ENCODE measurements at regions not wholly inside any gene's neighbourhood (a gene's known extent, or its start where the extent isn't known, plus 50 kb on each side); places are given as distances from the start of the nearest gene placed in this dataset.

DNA sequence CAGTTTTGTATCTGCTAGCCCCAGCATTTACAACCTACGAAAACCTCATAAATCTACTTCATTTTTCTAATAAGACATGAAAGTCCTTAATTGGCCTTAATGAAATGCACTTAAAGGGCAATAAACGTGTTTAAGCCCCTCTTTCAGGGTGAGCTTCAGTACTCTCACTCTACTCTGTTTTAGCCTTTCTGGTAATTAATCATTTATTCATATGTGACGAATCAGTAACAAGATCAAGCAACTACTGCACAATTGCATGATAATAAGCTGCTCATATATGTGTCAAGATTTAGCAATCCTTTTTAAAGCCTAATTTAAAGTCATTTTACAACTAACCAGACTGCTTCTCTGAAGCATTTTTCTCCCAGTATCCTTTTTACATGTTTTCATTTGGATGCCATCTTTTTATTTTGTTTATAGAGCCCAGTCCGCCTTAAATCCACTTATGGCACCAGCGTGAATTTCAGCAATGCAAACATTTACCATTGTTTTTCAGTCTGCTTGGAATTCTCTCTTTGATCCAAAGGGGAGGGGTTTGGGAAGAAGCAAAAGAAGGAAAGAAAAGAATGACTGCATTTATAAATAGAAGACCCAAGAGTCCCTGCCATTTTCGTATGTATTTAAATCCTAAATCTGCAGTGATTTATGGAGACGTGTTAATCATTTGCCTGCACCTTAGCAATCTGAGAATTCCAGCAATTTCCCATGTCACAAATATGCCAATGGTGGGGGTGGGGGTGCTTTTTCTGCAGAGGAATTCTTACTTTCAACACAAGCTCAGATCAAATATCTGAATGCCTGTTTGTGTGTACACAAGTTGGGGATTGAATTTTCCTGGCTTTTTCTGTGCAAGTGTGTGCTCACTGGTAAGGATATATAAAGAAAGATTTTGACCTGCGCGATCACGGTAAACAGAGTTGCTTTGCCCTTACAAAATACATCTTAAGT is 230.8 kb upstream of the TBC1D5 start:
- TF ChIP-seq, protein P1, sequence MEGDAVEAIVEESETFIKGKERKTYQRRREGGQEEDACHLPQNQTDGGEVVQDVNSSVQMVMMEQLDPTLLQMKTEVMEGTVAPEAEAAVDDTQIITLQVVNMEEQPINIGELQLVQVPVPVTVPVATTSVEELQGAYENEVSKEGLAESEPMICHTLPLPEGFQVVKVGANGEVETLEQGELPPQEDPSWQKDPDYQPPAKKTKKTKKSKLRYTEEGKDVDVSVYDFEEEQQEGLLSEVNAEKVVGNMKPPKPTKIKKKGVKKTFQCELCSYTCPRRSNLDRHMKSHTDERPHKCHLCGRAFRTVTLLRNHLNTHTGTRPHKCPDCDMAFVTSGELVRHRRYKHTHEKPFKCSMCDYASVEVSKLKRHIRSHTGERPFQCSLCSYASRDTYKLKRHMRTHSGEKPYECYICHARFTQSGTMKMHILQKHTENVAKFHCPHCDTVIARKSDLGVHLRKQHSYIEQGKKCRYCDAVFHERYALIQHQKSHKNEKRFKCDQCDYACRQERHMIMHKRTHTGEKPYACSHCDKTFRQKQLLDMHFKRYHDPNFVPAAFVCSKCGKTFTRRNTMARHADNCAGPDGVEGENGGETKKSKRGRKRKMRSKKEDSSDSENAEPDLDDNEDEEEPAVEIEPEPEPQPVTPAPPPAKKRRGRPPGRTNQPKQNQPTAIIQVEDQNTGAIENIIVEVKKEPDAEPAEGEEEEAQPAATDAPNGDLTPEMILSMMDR (IDR thresholded peaks at IDR 0.05; ENCODE audit: insufficient read depth, missing control alignments) = no peak
- FAIRE-seq (no peak), DNase-seq (ENCODE audit: insufficient read length, low spot score) (no peak)

DNA sequence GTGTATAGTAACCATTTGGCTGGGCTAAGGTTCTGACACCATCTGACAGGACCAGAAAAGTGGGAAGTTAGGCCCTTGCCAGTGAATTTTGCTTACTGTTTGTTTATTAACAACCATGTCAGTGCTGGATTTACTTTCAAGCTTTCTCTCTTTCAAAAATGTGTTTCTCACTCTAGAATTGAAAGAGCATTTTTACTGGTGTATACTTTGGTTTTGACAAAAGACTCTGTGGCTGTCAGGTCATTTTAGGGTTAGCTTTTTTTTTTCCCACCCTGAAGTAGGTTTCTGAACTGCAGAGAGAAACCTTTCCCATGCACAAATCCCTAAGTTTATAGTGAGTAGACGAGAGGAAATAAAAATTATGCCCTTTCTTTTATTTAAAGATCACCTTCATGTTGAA is 230.0 kb upstream of the TBC1D5 start:
- TF ChIP-seq, protein P1 (IDR thresholded peaks at IDR 0.05; ENCODE audit: insufficient read depth, missing control alignments) = no peak

DNA sequence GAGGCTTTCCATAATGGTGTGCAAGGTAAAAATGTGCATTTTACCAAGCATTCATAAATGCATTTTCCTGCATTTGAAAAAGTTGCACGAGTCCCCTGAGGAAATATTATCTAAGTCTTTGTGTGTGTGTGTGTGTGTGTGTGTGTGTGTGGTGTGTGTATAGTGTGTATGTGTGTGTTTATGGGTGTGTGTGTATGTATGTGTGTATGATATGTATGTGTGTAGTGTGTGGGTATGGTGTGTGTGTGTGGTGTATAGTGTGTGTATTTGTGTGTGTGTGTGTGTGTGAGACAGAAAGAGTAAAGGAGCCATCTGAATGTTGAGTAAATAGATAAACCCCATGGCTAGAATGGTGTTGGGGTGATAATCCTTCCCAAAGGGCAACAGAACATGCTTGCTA is 229.6 kb upstream of the TBC1D5 start:
- no peak for FAIRE-seq
- no peak for DNase-seq (ENCODE audit: insufficient read length, low spot score)

More for the DNA sequence above, 230.0 kb upstream of the TBC1D5 start:
- DNase-seq (ENCODE audit: insufficient read length, low spot score) (no peak), FAIRE-seq (no peak)

DNA sequence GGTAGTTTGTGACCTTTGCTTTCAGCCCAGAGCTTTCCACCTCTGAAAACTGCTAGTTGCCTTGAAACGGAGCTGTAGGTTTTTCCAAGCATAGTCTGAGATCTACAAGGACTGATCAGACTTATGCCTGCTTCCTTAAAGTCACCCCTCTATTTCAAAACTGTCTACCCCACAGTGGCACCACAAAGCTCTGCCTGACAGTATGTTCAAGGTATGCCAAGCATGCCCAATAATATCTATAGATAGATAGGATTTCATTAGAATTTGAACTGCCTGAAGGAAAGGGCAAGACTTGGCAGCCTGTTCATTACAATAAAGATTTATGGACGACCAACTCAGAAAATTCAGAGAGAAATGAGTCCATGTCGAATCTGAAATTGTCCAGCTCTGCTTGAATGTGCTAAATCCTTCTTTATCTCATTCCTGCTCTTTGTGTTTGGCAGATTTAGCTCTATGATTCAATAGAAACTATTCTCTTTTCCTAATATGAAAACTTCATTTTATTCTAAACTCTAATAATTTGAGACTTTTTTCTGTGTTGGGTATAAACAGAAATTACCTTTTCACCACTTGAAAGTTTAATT is 227.6 kb upstream of the TBC1D5 start:
- TF ChIP-seq, protein P1 (IDR thresholded peaks at IDR 0.05; ENCODE audit: insufficient read depth, missing control alignments) = no peak
- no peak for FAIRE-seq
- DNase-seq (ENCODE audit: insufficient read length, low spot score) = no peak

More for the DNA sequence above, 229.6 kb upstream of the TBC1D5 start:
- TF ChIP-seq, protein P1 (IDR thresholded peaks at IDR 0.05; ENCODE audit: insufficient read depth, missing control alignments) = no peak

DNA sequence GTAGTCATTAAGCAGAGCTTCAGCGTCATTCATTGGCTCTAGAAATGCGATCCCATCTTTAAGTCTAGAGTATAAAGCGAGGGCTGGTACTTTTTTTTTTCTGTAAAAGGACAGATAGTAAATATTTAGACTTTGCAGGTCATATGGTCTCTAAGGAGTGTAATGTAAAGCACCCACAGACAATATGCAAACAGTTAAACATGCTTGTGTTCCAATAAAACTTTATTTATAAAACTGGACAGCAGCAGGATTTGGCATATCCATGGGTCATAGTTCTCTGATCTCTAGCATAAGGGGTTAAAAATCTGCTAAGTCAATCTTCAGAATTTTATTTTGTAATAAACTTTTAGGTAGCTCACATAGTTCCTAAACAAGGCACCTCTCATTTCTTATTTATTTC is 226.8 kb upstream of the TBC1D5 start:
- DNase-seq (ENCODE audit: insufficient read length, low spot score) = no peak
- TF ChIP-seq, protein P1 (IDR thresholded peaks at IDR 0.05; ENCODE audit: insufficient read depth, missing control alignments) = no peak

DNA sequence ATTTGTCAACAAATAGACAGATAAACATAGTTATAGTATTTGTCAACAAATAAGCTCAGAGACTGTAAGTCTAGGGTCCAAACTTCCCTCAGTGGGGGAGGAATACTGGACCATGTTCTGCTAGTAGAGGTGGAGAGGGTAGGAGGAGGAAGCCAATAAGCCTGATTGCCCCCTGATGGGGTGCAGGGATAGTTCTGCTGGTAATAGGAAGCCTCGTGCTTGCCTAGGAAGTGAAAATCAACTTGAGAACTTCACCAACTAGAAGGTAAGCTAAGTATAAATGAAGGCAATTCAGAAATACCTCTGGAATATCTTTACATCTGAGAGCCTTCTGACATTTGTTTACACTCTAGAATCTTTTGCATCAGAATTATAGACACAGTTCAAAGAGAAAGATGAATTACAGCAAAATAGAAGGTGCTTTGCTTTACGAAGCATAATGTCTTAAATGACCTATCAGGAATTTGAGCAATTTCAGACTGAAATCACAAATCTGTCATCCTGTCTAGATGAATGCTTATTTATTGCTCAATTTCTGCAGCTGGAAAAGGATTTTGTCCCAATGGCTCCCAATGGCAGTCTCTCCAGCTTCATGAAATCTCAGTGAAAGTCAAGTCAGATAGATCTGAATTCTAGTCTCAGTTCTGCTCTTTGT is 225.6 kb upstream of the TBC1D5 start:
- DNase-seq (ENCODE audit: insufficient read length, low spot score) (no peak), FAIRE-seq (no peak)
- TF ChIP-seq, protein P1 (IDR thresholded peaks at IDR 0.05; ENCODE audit: insufficient read depth, missing control alignments) = no peak

More for the DNA sequence above, 226.8 kb upstream of the TBC1D5 start:
- FAIRE-seq = no peak

All from D721Med (cell line).